ENCODE measurements at regions not wholly inside any gene's neighbourhood (a gene's known extent, or its start where the extent isn't known, plus 50 kb on each side); places are given as distances from the start of the nearest gene placed in this dataset.

GRCh38 chr13:64917566-64917965 is 2312.6 kb downstream of the PCDH9 start:
- no peak for DNase-seq

- no peak for DNase-seq
These were observed 2318.0 kb downstream of the PCDH9 start for GRCh38 chr13:64912141-64912540.

GRCh38 chr13:64910096-64910495 is 2320.0 kb downstream of the PCDH9 start:
- DNase-seq, result no peak

- no peak for DNase-seq
These were observed 2321.0 kb downstream of the PCDH9 start for GRCh38 chr13:64909184-64909583.

GRCh38 chr13:64900039-64900438 is 2330.1 kb downstream of the PCDH9 start:
- no peak for DNase-seq

- DNase-seq, result no peak
These were observed 2345.2 kb downstream of the PCDH9 start for GRCh38 chr13:64884976-64885375.

GRCh38 chr13:64877176-64877575 is 2353.0 kb downstream of the PCDH9 start:
- DNase-seq, result no peak

- DNase-seq, result no peak
These were observed 2358.4 kb downstream of the PCDH9 start for GRCh38 chr13:64871742-64872141.

GRCh38 chr13:64869539-64869938 is 2360.6 kb downstream of the PCDH9 start:
- DNase-seq, result no peak

GRCh38 chr13:64867856-64868255 is 2362.3 kb downstream of the PCDH9 start:
- no peak for DNase-seq

- peak; percentile 11 for DNase-seq
These were observed 2363.8 kb downstream of the PCDH9 start for GRCh38 chr13:64866331-64866730.

GRCh38 chr13:64855506-64855905 is 2374.6 kb downstream of the PCDH9 start:
- no peak for DNase-seq

- DNase-seq, result no peak
These were observed 2380.1 kb downstream of the PCDH9 start for GRCh38 chr13:64850017-64850416.

GRCh38 chr13:64849196-64849595 is 2380.9 kb downstream of the PCDH9 start:
- no peak for DNase-seq

GRCh38 chr13:64847767-64848166 is 2382.4 kb downstream of the PCDH9 start:
- DNase-seq, result no peak

- DNase-seq, result no peak
These were observed 2385.0 kb downstream of the PCDH9 start for GRCh38 chr13:64845110-64845509.

- no peak for DNase-seq
These were observed 2411.1 kb downstream of the PCDH9 start for GRCh38 chr13:64819081-64819480.

- DNase-seq, result no peak
These were observed 2412.4 kb downstream of the PCDH9 start for GRCh38 chr13:64817691-64818090.

GRCh38 chr13:64810750-64811149 is 2419.4 kb downstream of the PCDH9 start:
- no peak for DNase-seq

- no peak for DNase-seq
These were observed 2421.4 kb downstream of the PCDH9 start for GRCh38 chr13:64808704-64809103.

GRCh38 chr13:64801768-64802167 is 2428.4 kb downstream of the PCDH9 start:
- DNase-seq, result no peak

- DNase-seq, result no peak
These were observed 2431.7 kb downstream of the PCDH9 start for GRCh38 chr13:64798422-64798821.

- DNase-seq, result no peak
These were observed 2436.5 kb downstream of the PCDH9 start for GRCh38 chr13:64793592-64793991.

- no peak for DNase-seq
These were observed 2437.0 kb downstream of the PCDH9 start for GRCh38 chr13:64793131-64793530.

GRCh38 chr13:64791373-64791772 is 2438.8 kb downstream of the PCDH9 start:
- no peak for DNase-seq
